Liver (tissue), 7 donors: ENCODE measurements at regions not wholly inside any gene's neighbourhood (a gene's known extent, or its start where the extent isn't known, plus 50 kb on each side); places are given as distances from the start of the nearest gene placed in this dataset.
A peak's percentile ranks its signal among the peaks of the same experiment; 100 is the strongest.

Experiments used
- DNase-seq: peaks from one replicate; pipeline ENCODE4 v3.0.0-alpha.2; 2017; ENCODE audit warnings: low spot score
- H3K27ac ChIP-seq, 2 donors: one replicate each; pipeline ENCODE4 v1.7.0; 2013; ENCODE audit warnings: inconsistent platforms in 2 of 2, low read length in 2 of 2, control low read depth in 1 of 2, low read depth in 1 of 2, mild to moderate bottlenecking in 1 of 2
- H3K27me3 ChIP-seq, 4 donors: one replicate each; pipeline versions ENCODE4 v1.6.1 to v1.7.0; 2013; ENCODE audit warnings: low read length in 3 of 4, inconsistent platforms in 1 of 4, mild to moderate bottlenecking in 1 of 4, moderate library complexity in 1 of 4; ENCODE audit not compliant: control insufficient read depth in 4 of 4, insufficient read depth in 4 of 4
- H3K36me3 ChIP-seq, 4 donors: one replicate each; pipeline versions ENCODE4 v1.6.1 to v1.7.0; 2013; ENCODE audit warnings: low read length in 3 of 4, mild to moderate bottlenecking in 3 of 4, low read depth in 1 of 4, moderate library complexity in 1 of 4; ENCODE audit not compliant: control insufficient read depth in 4 of 4, insufficient read depth in 3 of 4
- H3K4me1 ChIP-seq, 4 donors: one replicate each; pipeline versions ENCODE4 v1.6.1 to v1.7.0; 2013; ENCODE audit warnings: low read length in 3 of 4, mild to moderate bottlenecking in 3 of 4, moderate library complexity in 1 of 4; ENCODE audit not compliant: control insufficient read depth in 4 of 4, insufficient read depth in 4 of 4
- H3K4me3 ChIP-seq, 3 donors: one replicate each; pipeline versions ENCODE4 v1.6.1 to v1.7.0; 2013; ENCODE audit warnings: low read length in 3 of 3, control low read depth in 1 of 3, low read depth in 1 of 3, mild to moderate bottlenecking in 1 of 3
- H3K9ac ChIP-seq, 2 donors: one replicate each; pipeline ENCODE4 v1.7.0; 2013; ENCODE audit warnings: low read length in 2 of 2, mild to moderate bottlenecking in 2 of 2, moderate library complexity in 2 of 2, control low read depth in 1 of 2, low read depth in 1 of 2
- H3K9me3 ChIP-seq, 4 donors: one replicate each; pipeline versions ENCODE4 v1.6.1 to v1.7.0; 2013; ENCODE audit warnings: low read length in 3 of 4; ENCODE audit not compliant: control insufficient read depth in 4 of 4
- EGR1 ChIP-seq, 2 donors: IDR thresholded peaks; 2 replicates each; pipeline ENCODE4 v1.6.1; 2016 to 2018; ENCODE audit warnings: antibody characterized with exemption in 2 of 2, low read depth in 2 of 2
- FOXA2 ChIP-seq: IDR thresholded peaks from 2 replicates; pipeline ENCODE4 v1.6.1; 2016; ENCODE audit warnings: antibody characterized with exemption
- GABPA ChIP-seq, 2 donors: IDR thresholded peaks in 1 of 2; conservative IDR thresholded peaks in 1 of 2; 2 replicates each; pipeline ENCODE4 v1.6.1; 2016; ENCODE audit warnings: antibody characterized with exemption in 2 of 2, mild to moderate bottlenecking in 1 of 2, moderate library complexity in 1 of 2
- HNF4G ChIP-seq: IDR thresholded peaks from 2 replicates; pipeline ENCODE4 v1.6.1; 2016; ENCODE audit warnings: antibody characterized with exemption
- JUND ChIP-seq, 2 donors: IDR thresholded peaks; 2 replicates each; pipeline ENCODE4 v1.6.1; 2016; ENCODE audit warnings: antibody characterized with exemption in 2 of 2
- RAD21 ChIP-seq, 2 donors: IDR thresholded peaks; 2 replicates each; pipeline ENCODE4 v1.6.1; 2016; ENCODE audit warnings: antibody characterized with exemption in 2 of 2, mild to moderate bottlenecking in 2 of 2
- RXRA ChIP-seq, 2 donors: IDR thresholded peaks; 2 replicates each; pipeline ENCODE4 v1.6.1; 2017 to 2018; ENCODE audit warnings: antibody characterized with exemption in 2 of 2, mild to moderate bottlenecking in 1 of 2
- SP1 ChIP-seq: IDR thresholded peaks from 2 replicates; pipeline ENCODE4 v1.6.1; 2018; ENCODE audit warnings: antibody characterized with exemption, mild to moderate bottlenecking
- YY1 ChIP-seq: IDR thresholded peaks from 2 replicates; pipeline ENCODE4 v1.6.1; 2016; ENCODE audit warnings: antibody characterized with exemption, mild to moderate bottlenecking
- WGBS: extraction: QIAGEN DNeasy Blood & Tissue Kit; methylation state at CpG from one replicate; pipeline ENCODE4 v1.1.7; 2013; 5-methylcytosine and 5-hydroxymethylcytosine counted together
- TF ChIP-seq, protein P1 (sequence below): IDR thresholded peaks from 2 replicates; pipeline ENCODE4 v1.6.1; 2016; ENCODE audit warnings: antibody characterized with exemption, mild to moderate bottlenecking
- TF ChIP-seq, protein P2 (sequence below): IDR thresholded peaks from 2 replicates; pipeline ENCODE4 v1.6.1; 2016; ENCODE audit warnings: antibody characterized with exemption
- TF ChIP-seq, protein P3 (sequence below): IDR thresholded peaks from 2 replicates; pipeline ENCODE4 v1.6.1; 2016; ENCODE audit warnings: antibody characterized with exemption
- TF ChIP-seq, protein P4 (sequence below): IDR thresholded peaks from 2 replicates; pipeline ENCODE4 v1.6.1; 2016; ENCODE audit warnings: antibody characterized with exemption
- donor health status: healthy.
- donor health status: healthy.
- donor health status: healthy.
- donor health status: healthy.

DNA sequence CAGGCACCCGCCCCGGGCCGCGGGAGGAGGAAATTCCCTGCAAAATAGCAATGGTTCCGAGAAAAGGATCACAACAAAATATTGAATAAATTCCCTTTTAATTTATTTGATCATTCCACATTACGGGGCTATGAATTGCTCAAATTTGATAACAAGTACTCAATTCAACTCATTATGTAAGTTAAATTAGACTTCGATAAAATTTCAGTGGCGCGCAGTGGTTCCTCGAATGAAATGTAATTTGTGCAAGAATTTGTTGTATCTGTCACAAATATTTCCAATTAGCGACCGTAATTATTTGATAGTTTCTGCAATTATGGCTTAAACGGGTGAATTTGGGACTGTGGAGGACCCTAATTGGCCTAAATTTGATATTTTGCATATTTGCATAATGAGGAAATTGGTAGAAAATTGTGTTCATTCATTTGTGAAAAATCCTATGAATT is 76.0 kb upstream of the TBCA start (continued):
- TF ChIP-seq, protein P1, sequence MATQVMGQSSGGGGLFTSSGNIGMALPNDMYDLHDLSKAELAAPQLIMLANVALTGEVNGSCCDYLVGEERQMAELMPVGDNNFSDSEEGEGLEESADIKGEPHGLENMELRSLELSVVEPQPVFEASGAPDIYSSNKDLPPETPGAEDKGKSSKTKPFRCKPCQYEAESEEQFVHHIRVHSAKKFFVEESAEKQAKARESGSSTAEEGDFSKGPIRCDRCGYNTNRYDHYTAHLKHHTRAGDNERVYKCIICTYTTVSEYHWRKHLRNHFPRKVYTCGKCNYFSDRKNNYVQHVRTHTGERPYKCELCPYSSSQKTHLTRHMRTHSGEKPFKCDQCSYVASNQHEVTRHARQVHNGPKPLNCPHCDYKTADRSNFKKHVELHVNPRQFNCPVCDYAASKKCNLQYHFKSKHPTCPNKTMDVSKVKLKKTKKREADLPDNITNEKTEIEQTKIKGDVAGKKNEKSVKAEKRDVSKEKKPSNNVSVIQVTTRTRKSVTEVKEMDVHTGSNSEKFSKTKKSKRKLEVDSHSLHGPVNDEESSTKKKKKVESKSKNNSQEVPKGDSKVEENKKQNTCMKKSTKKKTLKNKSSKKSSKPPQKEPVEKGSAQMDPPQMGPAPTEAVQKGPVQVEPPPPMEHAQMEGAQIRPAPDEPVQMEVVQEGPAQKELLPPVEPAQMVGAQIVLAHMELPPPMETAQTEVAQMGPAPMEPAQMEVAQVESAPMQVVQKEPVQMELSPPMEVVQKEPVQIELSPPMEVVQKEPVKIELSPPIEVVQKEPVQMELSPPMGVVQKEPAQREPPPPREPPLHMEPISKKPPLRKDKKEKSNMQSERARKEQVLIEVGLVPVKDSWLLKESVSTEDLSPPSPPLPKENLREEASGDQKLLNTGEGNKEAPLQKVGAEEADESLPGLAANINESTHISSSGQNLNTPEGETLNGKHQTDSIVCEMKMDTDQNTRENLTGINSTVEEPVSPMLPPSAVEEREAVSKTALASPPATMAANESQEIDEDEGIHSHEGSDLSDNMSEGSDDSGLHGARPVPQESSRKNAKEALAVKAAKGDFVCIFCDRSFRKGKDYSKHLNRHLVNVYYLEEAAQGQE, result no peak

DNA sequence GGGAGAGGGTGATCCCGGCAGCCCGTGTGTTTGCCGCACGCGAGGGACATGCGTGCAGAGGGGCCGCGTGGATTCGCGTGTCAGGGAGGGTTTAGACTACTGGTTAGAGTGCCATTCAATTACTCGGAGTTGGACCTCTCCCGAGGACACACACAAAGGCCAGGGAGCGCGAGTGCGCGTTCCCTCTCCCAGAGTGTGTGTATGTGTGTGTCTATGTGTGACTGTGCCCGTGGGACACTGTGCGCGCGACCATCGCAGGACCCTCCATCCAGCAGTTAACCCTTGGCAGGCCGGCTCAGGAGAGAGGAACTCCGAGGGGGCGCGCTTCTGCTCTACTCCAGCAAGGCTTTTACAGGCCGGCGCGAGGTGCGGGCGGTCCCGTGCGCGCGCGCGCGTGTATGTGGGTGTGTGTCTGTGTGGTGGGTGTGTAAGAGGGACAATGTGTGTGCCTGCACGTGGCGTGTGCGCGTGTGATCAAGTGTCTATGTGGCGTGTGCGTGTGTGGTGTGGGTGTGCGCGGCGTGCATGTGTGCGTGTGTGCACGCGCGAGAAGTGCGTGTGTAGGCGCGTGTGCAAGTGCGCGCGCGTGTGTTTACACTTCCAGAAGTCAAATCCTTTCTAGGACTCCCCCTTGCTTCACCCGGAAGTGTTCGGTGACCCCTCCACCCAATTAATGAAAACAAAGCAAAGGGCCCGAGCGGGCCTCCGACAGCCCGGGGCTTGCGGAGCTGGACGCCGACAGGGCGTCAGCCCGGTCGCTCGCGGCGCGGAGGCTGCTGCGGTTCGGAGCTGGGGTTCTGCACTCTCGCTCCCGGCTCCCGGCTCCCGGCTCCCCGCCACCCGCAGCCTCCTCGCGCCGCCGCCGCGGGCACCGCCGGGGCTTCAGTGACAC is 75.3 kb upstream of the TBCA start:
- H3K27me3 ChIP-seq, result no peaks in the 10 kb centered on the region
- peak; percentile 40 for DNase-seq
- no peak overlapping the region for H3K27ac ChIP-seq
- no peaks in the 10 kb centered on the region for H3K36me3 ChIP-seq
- no peaks in the 10 kb centered on the region for H3K9me3 ChIP-seq
- peak overlapping the region; percentile 66 to 73 (median 67) for H3K4me3 ChIP-seq
- H3K4me1 ChIP-seq, result peaks cover 0 to 6% (median 2%) of the 10 kb centered on the region in 4 donors
- peak overlapping the region in 1 of 2 donors; percentile 74 for H3K9ac ChIP-seq
- TF ChIP-seq, protein P2, sequence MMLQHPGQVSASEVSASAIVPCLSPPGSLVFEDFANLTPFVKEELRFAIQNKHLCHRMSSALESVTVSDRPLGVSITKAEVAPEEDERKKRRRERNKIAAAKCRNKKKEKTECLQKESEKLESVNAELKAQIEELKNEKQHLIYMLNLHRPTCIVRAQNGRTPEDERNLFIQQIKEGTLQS, result no peak
- TF ChIP-seq, protein P3, sequence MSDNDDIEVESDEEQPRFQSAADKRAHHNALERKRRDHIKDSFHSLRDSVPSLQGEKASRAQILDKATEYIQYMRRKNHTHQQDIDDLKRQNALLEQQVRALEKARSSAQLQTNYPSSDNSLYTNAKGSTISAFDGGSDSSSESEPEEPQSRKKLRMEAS, result no peak
- TF ChIP-seq RXRA (IDR thresholded peaks at IDR 0.05) (no peak), FOXA2 (no peak)
- TF ChIP-seq, protein P1, result no peak
- WGBS, result 35% methylated on average over 89 of the region's 89 CpGs

DNA sequence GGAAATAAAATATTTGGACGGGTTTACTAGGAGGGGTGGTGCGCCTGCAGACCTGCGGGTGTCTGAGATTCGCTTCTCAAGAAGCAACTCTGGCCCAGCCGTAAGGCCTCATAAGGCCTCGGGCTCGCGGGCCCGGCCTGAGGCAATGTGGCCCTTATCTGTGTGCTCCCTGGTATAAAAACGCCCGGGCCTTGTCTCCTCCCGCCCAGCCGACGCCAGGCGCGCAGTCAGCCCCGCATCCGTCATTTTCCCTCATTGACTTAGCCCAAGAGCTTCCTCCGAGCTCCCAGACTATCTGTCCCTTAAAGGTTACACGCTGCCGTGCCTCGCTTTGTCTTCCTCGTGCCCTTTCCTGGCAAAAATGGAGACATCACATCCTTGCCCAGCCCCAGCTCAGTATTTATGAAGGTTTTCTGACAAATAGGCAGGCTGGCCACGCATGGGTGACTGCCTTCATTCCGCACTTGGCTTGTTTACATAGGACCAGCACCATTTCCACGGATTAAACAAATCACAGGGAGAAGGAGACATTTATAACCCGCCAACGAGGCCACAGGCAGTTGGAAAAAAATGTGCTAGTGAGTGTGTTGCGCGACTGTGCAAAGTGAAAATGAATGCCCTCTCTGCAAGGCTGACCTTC is 74.5 kb upstream of the TBCA start:
- Histone ChIP-seq H3K36me3 (no peaks in the 10 kb centered on the region), H3K4me3 (peak overlapping the region in 1 of 3 donors; percentile 26), H3K27me3 (no peaks in the 10 kb centered on the region), H3K27ac (no peak overlapping the region), H3K4me1 (peaks cover 0 to 6% (median 2%) of the 10 kb centered on the region in 4 donors), H3K9ac (no peak overlapping the region), H3K9me3 (no peaks in the 10 kb centered on the region)
- DNase-seq, result no peak
- WGBS, result 89% methylated on average over 30 of the region's 30 CpGs
- TF ChIP-seq FOXA2, result no peak
- no peak for TF ChIP-seq EGR1 (IDR thresholded peaks at IDR 0.05; ENCODE audit: low read depth in 2 of 2)
- TF ChIP-seq JUND (IDR thresholded peaks at IDR 0.05), result no peak
- TF ChIP-seq YY1, result no peak
- TF ChIP-seq, protein P2, result no peak
- TF ChIP-seq, protein P4, sequence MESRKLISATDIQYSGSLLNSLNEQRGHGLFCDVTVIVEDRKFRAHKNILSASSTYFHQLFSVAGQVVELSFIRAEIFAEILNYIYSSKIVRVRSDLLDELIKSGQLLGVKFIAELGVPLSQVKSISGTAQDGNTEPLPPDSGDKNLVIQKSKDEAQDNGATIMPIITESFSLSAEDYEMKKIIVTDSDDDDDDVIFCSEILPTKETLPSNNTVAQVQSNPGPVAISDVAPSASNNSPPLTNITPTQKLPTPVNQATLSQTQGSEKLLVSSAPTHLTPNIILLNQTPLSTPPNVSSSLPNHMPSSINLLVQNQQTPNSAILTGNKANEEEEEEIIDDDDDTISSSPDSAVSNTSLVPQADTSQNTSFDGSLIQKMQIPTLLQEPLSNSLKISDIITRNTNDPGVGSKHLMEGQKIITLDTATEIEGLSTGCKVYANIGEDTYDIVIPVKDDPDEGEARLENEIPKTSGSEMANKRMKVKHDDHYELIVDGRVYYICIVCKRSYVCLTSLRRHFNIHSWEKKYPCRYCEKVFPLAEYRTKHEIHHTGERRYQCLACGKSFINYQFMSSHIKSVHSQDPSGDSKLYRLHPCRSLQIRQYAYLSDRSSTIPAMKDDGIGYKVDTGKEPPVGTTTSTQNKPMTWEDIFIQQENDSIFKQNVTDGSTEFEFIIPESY, result no peak
- no peak for TF ChIP-seq RAD21 (IDR thresholded peaks at IDR 0.05)
- no peak for TF ChIP-seq GABPA (IDR thresholded peaks at IDR 0.05 in 1 of 2, conservative IDR thresholded peaks at IDR 0.05 in 1 of 2)
- no peak for TF ChIP-seq HNF4G
- TF ChIP-seq SP1, result no peak
- TF ChIP-seq, protein P1, result no peak
